ENCODE measurements at regions not wholly inside any gene's neighbourhood (a gene's known extent, or its start where the extent isn't known, plus 50 kb on each side); places are given as distances from the start of the nearest gene placed in this dataset.

DNA sequence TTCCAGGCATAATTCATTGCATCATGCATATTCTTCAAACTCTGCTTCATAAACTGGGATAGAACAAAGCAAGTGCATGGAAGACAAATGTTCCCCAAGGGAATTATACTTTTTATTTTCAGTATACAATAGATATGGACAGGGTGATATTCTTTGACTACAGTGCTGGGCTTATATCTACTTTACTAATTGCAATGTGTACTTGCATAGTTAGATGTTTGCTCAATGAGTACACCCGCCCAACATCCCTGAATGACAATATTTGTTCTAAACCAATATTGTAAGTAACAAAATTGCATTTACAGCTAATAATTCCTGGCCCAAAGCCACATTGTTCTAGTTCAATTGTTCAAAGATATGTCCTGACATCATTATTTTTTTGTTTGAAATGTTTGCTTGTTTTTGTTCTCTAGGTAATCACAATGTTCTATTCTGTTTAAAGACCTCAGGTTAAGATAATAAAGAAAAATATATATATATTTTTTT, 171.4 kb downstream of the PTN start:
- peak; percentile 78 for DNase-seq

DNA sequence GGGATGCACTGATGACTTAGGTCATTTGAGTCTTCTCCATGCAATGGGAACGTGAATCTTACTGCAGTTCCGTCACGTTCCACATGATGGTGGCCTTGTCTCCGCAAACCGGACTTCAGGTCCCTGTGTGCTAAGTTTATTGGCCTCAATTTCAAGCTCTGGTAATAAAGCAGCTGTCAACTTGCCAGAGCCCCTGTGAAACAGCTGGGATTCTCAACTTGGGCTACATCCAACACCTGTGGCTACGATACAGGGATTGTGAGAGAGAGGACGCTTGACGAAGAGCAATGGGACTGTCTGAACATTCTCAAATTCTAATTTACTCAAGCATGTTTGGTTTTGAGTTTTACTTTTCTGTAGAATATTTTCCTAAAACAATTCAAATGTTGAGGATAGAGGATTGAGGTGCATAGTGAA, 174.2 kb downstream of the PTN start:
- DNase-seq = peak; percentile 96

DNA sequence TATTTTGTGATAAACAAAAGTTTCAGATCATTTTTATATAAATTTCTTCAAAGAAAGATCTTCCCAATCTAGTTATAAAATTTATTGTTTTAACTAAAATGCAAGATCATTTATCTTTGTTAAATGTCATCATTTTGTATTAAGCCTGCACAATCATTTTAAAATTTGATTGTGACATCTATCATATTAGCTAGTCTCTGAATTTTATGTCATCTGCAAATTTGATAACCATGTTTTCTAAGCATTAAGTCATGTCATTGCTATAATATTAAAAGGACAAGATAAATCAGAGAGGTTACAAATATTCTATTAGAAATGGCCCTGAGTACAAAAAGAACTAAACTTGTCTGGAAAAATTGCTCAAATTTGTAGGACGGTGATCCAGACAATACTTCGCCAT, 175.9 kb downstream of the PTN start:
- DNase-seq = no peak

DNA sequence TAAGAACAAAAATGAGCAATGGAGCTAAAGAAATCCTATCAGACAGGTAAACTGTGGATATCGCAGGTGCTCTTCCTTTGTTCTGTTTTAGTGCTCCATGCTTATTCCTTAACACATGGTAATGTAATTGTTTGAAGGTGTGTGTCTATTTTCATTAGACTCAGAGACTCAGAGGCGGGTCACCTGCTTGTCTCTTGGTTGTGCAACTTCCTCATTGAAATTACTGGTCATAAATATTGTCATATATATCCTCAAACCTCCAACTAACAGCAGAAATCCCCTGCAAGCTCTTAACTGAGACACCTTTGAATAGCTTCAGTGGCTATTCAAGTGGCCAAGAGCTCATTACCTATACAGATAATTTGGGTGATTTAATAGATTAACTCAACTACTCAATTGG, 177.2 kb downstream of the PTN start:
- DNase-seq = no peak

DNA sequence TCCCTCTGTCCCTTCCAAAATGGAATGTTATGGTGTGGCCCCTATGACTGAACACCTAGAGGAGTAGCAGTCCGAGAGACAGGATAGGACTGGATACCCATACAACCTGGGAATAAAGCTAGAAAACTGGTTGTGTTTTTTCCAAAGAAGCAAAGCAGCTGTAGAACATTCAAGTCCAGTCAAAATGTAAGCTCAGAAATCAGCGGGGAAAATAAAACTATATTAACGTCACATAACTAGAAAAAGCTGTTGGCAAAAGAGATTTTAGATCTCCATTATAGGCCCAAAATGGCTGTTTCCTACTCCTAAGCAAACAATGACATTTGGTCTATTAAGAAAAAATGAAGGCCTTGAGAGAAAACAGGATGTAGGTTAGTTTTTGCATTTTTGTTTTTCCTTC, 177.7 kb downstream of the PTN start:
- no peak for DNase-seq

DNA sequence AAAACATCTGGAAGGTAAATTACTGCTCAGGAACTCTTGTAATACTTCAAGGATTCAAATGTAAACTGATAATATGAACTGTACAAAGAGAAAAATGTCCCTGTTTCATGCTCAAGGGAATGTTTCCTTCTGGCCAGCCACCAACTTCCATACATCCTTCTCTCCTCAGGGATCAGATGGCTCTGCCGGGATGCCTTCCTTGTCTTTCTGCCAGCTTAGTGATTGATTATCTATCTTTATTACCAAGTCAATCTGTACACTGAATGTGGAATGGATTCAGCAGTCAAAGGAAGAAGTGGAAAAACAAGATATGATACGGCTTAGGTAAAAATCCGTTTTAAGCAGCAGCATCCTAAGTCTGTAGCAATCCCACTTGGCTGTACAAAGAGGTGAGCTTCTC, 178.3 kb downstream of the PTN start:
- DNase-seq = no peak

DNA sequence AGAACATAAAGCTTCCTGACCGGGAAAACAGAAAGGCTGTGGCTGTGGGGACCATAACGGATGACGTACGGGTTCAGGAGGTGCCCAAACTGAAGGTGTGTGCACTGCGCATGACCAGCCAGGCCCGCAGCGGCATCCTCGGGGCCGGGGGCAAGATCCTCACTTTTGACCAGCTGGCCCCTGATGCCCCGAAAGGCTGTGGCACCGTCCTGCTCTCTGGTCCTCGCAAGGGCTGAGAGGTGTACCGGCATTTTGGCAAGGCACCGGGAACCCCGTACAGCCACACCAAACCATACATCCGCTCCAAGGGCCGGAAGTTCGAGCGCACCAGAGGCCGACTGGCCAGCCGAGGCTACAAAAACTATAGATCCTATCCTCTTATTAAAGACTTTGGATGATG, 179.3 kb downstream of the PTN start:
- DNase-seq = no peak

DNA sequence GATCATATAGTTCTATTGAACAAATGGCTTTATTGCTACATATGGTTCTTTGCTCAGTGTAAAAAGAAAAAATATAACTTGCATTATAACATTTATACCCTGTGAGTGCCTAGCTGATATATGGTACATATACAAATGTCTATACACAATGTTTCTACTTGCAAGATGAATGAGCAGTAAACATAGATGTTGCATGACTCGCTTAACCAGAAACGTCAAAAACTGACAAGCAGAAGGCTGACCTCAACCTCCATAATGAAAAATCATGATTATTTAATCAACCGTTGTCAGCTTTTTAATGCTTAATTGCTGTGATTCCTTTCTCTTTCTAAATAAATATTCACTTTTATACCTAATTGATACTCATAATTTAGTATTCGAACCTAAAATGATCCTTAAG, 183.3 kb downstream of the PTN start:
- DNase-seq = no peak

DNA sequence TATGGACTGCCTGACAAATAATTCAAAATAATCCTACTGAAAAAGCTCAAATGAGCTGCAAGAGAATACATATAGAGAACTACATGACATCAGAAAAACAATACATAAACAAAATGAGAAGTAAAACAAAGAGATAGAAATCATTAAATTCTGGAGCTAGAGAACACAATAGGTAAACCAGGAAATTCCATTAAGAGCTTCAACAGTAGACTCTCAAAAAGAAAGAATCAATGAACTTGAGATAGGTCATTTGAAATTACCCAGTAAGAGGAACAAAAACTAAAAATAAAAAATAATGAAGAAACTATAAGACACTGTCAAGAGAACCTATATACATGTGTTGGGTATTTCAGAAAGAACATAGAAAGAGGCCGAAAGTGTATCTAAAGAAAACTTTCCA, 186.3 kb downstream of the PTN start:
- no peak for DNase-seq

DNA sequence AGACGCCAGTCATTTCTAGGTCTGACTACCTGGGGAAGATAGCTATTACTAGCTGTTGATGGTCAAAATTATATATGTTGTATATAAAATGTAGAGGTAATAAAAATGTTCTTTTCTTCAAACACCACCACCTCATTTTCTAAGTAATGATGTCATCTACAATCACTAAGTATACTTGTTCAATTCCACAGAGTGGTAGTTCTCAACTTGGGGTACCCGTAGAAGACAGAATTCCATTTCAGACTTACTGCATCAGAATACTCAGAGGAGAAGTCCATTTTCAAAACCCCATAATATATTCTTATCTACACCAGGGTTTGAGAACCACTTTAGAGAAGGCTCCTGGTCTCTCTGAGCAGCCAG, 191.9 kb downstream of the PTN start:
- no peak for DNase-seq

DNA sequence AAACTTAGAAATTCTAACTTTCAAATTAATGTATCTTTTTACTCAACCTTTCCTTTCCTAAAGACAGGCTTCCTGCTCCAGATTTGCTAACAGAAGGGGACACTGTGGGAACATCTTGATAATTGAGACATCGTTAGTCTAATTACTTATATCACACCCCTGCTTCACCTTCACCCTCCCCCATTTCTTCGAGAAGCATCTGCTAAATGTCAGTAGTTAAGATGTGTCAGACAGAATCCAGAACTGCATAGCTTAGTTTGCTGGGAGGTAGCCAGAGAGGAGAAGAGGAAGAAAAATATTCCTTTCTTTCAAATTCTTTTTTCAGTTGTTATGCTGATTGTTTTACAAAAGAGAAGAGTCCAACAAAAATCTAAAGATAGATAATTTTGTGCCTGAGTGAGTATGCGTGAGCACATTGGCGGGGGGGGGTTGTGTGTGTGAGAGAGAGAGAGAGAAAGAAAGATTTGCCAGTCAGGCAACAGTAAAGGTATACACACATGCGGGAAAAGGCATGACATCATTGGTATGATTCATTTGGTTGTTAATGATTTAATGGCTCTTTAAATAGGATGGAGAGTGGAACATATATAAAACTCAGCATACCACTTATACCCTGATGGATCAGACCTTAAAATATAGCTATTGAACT, 192.4 kb downstream of the PTN start:
- DNase-seq = no peak

DNA sequence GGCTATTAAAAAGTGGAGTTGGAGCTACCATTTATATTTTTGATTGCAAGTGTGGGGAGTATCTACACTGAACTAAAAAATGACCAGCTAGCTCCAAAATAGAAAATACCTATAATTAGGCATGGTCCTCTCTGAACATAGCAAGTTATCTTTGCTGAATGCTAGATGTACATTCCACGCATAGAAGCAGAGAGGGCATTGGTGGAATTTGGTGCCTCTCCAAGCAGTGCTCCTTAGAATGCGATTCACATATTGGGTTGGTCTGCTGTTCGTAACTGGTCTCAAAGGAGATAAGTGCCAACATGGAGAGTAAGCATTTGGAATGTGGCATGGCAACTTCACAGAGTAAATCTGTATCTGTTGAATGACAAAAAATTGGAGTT, 196.2 kb downstream of the PTN start:
- no peak for DNase-seq

DNA sequence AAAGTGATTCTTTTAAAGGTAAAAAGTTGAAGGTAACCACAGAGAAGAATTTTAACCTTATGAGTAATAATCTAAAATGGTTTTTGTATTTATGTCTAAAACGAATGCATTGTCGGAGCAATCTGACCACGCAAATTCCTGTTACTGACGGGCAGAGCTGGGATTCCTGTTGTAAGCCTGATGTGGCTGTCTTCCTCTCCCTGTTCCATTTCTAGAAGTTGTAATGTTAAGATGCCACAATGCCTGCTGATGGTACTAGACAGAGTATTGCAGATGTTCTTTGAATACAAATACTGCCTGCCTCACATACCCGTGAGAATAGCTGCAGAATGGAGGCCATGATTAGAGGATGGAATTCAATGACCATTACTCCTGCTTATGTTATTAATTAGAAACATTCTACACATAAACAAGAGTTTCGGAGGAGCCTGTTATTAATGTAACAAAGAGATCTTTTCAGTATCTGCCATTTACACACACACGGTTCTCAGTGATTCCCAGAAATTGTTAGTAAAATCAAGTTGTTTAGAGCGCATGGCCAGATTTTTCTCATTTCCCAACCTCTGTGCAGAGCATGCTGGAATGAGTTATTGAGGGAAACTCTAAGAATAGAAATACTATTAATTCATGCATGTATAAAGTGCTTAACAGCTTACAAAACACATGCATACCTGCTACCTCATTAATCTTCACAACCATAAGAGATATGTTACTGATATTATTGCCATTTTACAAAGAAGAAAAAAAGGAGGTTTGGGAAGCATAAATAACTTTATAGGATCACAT, 196.8 kb downstream of the PTN start:
- no peak for DNase-seq

DNA sequence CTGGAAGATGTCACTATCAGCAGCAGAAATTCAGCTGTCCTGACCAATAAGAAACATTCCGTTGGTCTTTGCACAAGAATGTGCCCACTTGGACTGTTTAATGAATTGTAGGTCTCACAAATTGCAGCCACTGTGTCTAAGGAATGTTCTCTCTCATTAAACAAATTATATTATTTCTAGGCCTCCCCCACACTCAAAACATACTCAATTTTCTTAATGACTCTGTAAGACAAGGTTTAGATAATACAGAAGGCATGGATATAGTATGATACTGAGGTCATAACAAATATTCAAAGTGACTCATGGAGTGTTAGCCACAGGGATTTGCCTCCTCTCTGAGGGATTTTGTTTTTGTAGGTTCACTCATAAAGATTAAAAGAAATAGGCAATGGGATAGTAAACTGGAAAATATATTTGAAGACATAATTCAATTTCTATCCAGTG, 197.5 kb downstream of the PTN start:
- DNase-seq = no peak

DNA sequence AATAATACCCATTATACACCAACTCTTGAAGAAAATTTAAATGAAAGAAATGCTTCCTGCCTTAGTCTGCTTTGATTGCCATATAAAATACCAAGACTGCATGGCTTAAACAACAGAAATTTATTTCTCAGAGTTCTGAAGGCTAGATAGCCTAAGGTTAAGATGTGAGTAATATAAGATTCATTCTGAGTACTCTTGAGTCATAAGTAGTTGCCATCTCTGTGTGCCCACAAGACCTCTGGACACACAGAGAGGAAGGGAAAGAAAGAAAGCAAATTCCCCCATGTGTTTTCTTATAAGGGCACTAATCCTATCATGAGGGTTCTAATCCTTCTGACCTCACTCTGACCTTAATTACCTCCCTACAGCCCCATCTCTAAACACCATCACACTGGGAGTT, 201.2 kb downstream of the PTN start:
- no peak for DNase-seq

DNA sequence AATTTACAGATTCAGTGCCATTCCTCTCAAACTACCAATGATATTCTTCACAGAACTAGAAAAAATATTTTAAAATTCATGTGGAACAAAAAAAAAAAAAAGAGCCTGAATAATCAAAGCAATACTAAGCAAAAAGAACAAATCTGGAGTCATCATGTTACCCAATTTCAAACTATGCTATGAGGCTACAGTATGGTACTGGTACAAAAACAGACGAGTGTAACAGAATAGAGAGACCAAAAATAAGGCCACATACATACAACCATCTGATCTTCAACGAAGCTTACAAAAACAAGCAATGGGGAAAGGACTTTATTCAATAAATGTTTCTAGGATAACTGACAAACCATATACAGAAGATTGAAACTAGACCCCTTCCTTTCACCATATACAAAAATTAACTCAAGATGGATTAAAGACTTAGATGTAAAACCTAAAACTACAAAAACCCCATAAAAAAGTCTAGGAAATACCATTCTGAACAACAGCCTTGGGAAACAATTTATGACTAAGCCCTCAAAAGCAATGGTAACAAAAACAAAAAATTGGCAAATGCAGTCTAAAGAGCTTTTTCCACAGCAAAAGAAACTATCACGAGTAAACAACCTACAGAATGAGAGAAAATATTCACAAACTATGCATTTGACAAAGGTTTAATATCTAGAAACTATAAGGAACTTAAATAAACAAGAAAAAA, 207.7 kb downstream of the PTN start:
- no peak for DNase-seq

DNA sequence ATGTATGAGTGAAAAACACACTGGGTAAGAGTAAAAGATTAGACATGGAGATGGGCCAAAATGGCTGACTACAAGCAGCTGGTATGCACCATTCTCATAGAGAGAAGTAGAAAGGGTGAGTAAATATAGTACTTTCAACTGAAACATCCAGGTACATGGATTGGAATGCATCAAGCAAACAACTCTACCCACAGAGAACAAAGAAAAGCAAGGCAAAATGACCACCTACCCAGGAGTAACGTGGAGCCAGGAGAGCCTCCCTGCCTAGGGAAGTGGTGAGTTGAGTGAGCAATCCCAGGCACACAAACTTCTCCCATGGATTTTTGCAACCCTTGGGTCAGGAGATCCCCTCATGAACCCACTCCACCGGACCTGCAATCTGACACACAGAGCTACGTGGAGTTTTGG, 212.8 kb downstream of the PTN start:
- no peak for DNase-seq

DNA sequence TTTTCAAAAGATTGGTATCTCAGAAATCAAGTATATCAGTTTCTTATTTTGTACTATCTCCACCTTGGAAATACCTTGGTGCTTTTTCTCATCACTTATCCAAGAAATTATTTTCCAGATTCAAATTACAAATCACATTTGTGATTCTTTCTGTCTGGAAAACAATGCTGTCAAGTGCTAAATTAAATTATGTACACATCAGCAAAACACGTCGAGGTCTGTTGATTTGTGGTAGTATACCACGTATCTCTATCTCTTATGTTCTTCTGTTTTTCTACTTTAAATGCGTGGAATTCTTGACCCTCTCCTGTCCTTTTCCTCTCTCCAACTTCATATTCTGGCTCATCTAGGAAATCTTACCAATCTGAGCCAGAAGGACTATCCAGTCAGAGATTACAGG, 214.5 kb downstream of the PTN start:
- no peak for DNase-seq

DNA sequence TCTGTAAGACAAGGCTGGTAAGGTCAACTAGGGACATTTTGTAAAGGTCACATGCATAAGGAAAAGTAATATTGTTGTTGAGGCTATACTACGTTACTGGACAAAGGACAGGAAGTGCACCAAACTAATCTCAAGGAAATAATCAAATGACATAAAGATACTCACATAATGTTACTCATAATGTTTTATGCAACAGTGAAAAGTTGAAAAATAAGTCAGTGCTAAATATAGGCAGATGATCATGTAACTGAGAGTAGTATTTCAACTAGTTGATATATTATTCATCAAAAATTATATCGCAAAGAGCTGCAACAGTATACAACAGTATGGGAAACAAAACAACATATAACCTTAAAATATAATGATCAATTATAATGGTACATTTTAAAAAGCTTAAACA, 215.7 kb downstream of the PTN start:
- no peak for DNase-seq

DNA sequence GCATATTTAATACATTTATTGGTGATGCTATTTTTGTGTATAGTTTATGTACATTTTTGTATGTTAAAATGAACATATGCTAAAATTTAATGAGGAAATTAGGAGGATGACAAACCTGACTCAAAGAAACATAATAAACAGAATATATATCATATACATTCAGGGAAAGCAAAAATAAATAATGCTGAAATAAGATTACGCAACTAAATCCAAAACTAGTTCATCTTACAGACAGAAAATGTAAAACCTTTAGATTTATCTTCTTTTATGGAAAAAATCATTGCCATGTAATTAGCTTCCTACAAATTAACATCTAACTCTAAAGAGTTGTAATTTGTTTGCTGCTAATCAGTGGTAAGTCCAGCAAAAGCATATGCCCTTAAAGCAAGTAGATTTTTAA, 216.5 kb downstream of the PTN start:
- no peak for DNase-seq

DNA sequence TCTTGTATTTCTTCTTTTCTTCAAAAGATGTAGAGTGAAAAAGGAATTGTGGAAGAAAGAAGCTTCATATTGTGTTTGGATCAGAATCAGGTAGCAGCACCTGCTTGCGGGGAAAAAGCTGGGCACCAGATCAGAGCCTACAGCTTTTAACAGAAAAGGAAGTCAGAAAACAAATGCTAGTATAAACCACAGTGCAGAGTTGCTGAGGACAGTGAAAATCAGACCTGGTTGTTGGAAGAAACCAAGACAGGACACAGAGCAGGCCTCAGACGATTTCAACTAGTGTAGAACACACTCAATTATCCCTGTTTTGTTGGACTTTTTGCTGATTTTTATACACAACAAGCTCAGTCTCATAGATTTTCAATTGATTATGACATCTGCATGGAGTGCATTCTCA, 221.4 kb downstream of the PTN start:
- DNase-seq = no peak

DNA sequence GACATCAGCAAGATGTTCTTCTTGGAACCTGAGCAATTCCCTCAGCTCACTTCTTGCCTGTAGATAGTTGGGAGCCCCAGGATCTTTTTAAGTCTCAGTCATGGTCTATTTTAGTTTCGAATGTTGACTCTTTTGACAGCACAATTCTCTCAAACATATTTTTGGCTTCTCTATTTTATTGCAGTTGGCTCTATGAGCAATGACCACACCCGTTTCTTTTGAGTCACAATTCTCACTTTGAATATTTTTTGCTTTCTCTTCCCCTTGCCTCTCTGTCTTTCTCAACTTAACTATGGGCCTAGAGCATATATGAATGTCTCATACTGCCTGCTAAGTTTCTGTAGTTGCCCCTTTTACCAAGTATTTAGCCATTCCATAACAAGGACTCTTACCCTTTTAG, 222.8 kb downstream of the PTN start:
- no peak for DNase-seq

DNA sequence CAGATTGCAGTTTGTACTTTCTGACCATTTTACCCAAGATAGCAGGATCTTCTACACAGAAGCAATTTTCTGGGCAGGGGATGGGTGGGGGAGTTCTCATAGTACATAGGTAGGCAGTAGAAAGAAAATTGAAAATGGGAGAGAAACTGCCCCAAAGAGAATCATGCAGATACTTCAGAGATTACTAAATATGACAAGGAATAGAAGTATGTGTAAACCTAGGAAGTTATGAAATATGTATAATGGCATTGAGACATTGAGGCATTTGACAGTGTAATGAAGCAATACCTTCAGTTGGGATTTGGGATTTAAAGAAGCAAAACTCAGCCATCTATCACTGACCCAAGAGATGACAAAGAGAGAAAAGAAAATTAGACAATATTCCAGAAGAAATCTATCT, 233.0 kb downstream of the PTN start:
- no peak for DNase-seq

DNA sequence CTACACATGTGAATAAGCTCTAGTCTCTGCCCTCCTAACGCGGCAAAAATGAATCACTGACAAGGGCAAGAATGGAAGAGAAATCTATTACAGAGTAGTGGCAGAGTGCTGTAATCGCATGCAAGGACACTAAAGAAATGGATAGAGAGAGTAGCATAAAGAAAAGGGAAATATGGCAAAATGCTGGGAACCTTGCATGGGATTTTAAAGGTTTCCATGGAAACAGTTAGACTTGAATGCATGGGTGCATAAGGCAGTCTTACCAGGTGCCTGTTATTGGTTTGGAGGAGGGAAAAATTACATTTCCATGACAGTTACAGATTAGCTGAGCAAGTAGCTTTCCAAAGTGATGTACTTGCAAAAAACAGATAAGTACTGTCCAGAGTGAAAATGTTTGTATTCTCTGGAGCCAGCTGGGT, 233.4 kb downstream of the PTN start:
- no peak for DNase-seq

Data from COR-L47 (cell line).